ENCODE measurements at regions not wholly inside any gene's neighbourhood (a gene's known extent, or its start where the extent isn't known, plus 50 kb on each side); places are given as distances from the start of the nearest gene placed in this dataset.

GRCh38 chr10:28965937-28966336 lies 288.6 kb downstream of the BAMBI start:
- no peaks in the 10 kb centered on the region for H4K20me1 ChIP-seq (ENCODE audit: insufficient read depth)
- H3K36me3 ChIP-seq (ENCODE audit: insufficient read depth) = no peaks in the 10 kb centered on the region
- H3K4me3 ChIP-seq (IDR thresholded peaks at IDR 0.05; ENCODE audit: insufficient read depth, low read depth, low read length) = no peak overlapping the region
- H2AFZ ChIP-seq (ENCODE audit: low read depth) = no peak overlapping the region
- no peaks in the 10 kb centered on the region for H3K79me2 ChIP-seq (ENCODE audit: insufficient read depth, low read depth)
- no peaks in the 10 kb centered on the region for H3K27me3 ChIP-seq (ENCODE audit: insufficient read depth, low read depth)
- TF ChIP-seq, protein P1, sequence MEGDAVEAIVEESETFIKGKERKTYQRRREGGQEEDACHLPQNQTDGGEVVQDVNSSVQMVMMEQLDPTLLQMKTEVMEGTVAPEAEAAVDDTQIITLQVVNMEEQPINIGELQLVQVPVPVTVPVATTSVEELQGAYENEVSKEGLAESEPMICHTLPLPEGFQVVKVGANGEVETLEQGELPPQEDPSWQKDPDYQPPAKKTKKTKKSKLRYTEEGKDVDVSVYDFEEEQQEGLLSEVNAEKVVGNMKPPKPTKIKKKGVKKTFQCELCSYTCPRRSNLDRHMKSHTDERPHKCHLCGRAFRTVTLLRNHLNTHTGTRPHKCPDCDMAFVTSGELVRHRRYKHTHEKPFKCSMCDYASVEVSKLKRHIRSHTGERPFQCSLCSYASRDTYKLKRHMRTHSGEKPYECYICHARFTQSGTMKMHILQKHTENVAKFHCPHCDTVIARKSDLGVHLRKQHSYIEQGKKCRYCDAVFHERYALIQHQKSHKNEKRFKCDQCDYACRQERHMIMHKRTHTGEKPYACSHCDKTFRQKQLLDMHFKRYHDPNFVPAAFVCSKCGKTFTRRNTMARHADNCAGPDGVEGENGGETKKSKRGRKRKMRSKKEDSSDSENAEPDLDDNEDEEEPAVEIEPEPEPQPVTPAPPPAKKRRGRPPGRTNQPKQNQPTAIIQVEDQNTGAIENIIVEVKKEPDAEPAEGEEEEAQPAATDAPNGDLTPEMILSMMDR (conservative IDR thresholded peaks at IDR 0.05; ENCODE audit: low read depth, low read length) = no peak
- H3K9ac ChIP-seq = no peak overlapping the region
- H3K27ac ChIP-seq = no peak overlapping the region
- H3K4me1 ChIP-seq (ENCODE audit: low read depth, poor library complexity, severe bottlenecking) = no peaks in the 10 kb centered on the region
- no peak overlapping the region for H3K4me2 ChIP-seq

- Histone ChIP-seq H3K4me1 (ENCODE audit: low read depth, poor library complexity, severe bottlenecking) (no peaks in the 10 kb centered on the region), H2AFZ (ENCODE audit: low read depth) (no peak overlapping the region), H4K20me1 (ENCODE audit: insufficient read depth) (no peaks in the 10 kb centered on the region), H3K4me2 (no peak overlapping the region), H3K27ac (no peak overlapping the region), H3K79me2 (ENCODE audit: insufficient read depth, low read depth) (no peaks in the 10 kb centered on the region), H3K36me3 (ENCODE audit: insufficient read depth) (no peaks in the 10 kb centered on the region), H3K4me3 (IDR thresholded peaks at IDR 0.05; ENCODE audit: insufficient read depth, low read depth, low read length) (no peak overlapping the region), H3K27me3 (ENCODE audit: insufficient read depth, low read depth) (no peaks in the 10 kb centered on the region), H3K9ac (no peak overlapping the region)
- TF ChIP-seq, protein P1 (conservative IDR thresholded peaks at IDR 0.05; ENCODE audit: low read depth, low read length) = no peak
Observed at GRCh38 chr10:28967031-28967430, 289.7 kb downstream of the BAMBI start.

DNA sequence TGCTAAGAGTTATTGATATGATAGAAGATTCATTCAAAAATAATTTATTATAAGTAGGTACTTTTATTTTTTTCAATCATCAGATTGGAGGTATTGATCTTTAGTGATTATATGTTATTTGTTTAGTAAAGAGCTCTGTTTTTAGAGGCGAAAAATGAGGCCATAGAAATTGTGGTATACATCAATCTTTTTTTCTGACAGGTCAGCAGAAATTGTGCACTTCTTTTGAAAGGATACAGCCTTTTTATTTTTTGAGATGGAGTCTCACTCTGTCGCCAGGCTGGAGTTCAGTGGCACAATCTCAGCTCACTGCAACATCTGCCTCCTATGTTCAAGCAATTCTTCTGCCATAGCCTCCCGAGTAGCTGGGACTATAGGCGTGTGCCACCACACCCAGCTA lies 292.1 kb downstream of the BAMBI start:
- Histone ChIP-seq H4K20me1 (ENCODE audit: insufficient read depth) (no peaks in the 10 kb centered on the region), H3K79me2 (ENCODE audit: insufficient read depth, low read depth) (no peaks in the 10 kb centered on the region), H3K27ac (no peak overlapping the region), H3K4me1 (ENCODE audit: low read depth, poor library complexity, severe bottlenecking) (no peaks in the 10 kb centered on the region), H3K4me2 (no peak overlapping the region), H3K27me3 (ENCODE audit: insufficient read depth, low read depth) (no peaks in the 10 kb centered on the region), H2AFZ (ENCODE audit: low read depth) (no peak overlapping the region), H3K4me3 (IDR thresholded peaks at IDR 0.05; ENCODE audit: insufficient read depth, low read depth, low read length) (no peak overlapping the region), H3K36me3 (ENCODE audit: insufficient read depth) (no peaks in the 10 kb centered on the region), H3K9ac (no peak overlapping the region)
- TF ChIP-seq, protein P1 (conservative IDR thresholded peaks at IDR 0.05; ENCODE audit: low read depth, low read length) = no peak

GRCh38 chr10:28970231-28970630 lies 292.9 kb downstream of the BAMBI start:
- no peak overlapping the region for H3K4me3 ChIP-seq (IDR thresholded peaks at IDR 0.05; ENCODE audit: insufficient read depth, low read depth, low read length)
- no peak overlapping the region for H2AFZ ChIP-seq (ENCODE audit: low read depth)
- H3K27ac ChIP-seq = no peak overlapping the region
- H3K4me2 ChIP-seq = no peak overlapping the region
- H3K27me3 ChIP-seq (ENCODE audit: insufficient read depth, low read depth) = no peaks in the 10 kb centered on the region
- H3K79me2 ChIP-seq (ENCODE audit: insufficient read depth, low read depth) = no peaks in the 10 kb centered on the region
- no peak overlapping the region for H3K9ac ChIP-seq
- H3K36me3 ChIP-seq (ENCODE audit: insufficient read depth) = no peaks in the 10 kb centered on the region
- no peaks in the 10 kb centered on the region for H4K20me1 ChIP-seq (ENCODE audit: insufficient read depth)
- TF ChIP-seq, protein P1 (conservative IDR thresholded peaks at IDR 0.05; ENCODE audit: low read depth, low read length) = no peak
- no peaks in the 10 kb centered on the region for H3K4me1 ChIP-seq (ENCODE audit: low read depth, poor library complexity, severe bottlenecking)

All from KMS-11 (cell line).